ENCODE measurements at regions not wholly inside any gene's neighbourhood (a gene's known extent, or its start where the extent isn't known, plus 50 kb on each side); places are given as distances from the start of the nearest gene placed in this dataset.
"Not testable (repeated sequence)": the region's sequence is repeated elsewhere in the genome, so short reads cannot be mapped to it uniquely, and the experiment has no call there.

DNA sequence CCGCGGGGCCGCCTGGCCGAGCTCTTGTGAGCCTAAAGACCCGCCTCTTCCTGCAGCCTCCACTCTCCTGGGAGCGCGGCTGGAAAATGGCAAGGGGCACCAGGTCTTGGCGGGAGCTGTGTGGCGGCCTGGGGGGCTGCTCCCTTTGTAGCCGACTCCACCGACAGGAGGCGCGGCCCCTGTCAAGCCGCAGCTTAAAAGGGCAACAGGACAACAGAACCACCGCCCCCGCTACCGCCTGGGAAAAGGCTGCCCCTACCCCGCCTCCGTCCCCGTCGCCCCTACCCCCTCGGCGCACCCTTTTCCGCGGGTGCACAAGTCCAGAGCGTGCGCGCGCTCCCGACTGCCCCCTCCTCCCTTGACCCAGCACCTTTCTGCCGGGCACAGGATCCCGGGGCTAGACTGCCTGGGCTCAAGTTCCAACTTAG is 60.3 kb downstream of the GOLGA8K start:
- DNase-seq (ENCODE audit: low spot score); H3K79me2 ChIP-seq; H3K4me1 ChIP-seq (ENCODE audit: insufficient read depth); H3K27me3 ChIP-seq; H2AFZ ChIP-seq; H4K20me1 ChIP-seq (ENCODE audit: insufficient read depth, poor library complexity, severe bottlenecking); H3K36me3 ChIP-seq (replicated peaks; ENCODE audit: insufficient read depth, low read depth); H3K9me2 ChIP-seq (replicated peaks; ENCODE audit: insufficient read depth); H3K9me3 ChIP-seq (ENCODE audit: low read depth); H3K27ac ChIP-seq; H3K4me2 ChIP-seq; H3K4me3 ChIP-seq: not testable (repeated sequence)
- no CpG with 5 or more reads among the region's 32 CpGs for WGBS (ENCODE audit: low lambda C conversion rate, missing lambda C conversion rate)

DNA sequence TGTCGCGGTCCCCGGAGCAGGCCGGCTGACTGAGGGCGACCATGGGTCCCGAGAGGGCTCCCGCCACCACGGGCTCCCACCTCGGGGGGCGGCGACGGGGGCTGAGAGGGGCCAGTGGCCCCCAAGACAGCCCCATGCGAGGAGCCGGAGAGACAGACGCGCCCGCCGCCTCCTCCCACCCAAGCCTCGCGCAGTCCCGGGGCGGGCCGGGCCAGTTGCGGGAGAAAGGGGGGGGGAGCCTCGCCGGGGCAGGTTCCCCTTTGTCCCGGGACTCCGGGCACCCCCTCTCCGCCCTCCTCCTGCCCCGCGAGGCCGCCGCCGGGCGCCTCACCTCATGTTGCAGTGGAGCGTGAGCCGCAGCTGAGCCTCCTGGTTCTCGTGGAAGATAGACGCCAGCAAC is 60.8 kb downstream of the GOLGA8K start:
- not testable (repeated sequence) for H4K20me1 ChIP-seq (ENCODE audit: insufficient read depth, poor library complexity, severe bottlenecking); H3K9me2 ChIP-seq (replicated peaks; ENCODE audit: insufficient read depth); H3K9me3 ChIP-seq (ENCODE audit: low read depth); H2AFZ ChIP-seq; H3K4me1 ChIP-seq (ENCODE audit: insufficient read depth); H3K27ac ChIP-seq; DNase-seq (ENCODE audit: low spot score); H3K36me3 ChIP-seq (replicated peaks; ENCODE audit: insufficient read depth, low read depth); H3K4me3 ChIP-seq; H3K27me3 ChIP-seq; H3K79me2 ChIP-seq
- peak overlapping the region; percentile 57 for H3K4me2 ChIP-seq
- no CpG with 5 or more reads among the region's 39 CpGs for WGBS (ENCODE audit: low lambda C conversion rate, missing lambda C conversion rate)

- not testable (repeated sequence) for H3K79me2 ChIP-seq, H3K4me3 ChIP-seq
- peak overlapping the region; percentile 44 for H3K4me2 ChIP-seq
Observed at GRCh38 chr15:32341530-32341929, 61.6 kb downstream of the GOLGA8K start.

DNA sequence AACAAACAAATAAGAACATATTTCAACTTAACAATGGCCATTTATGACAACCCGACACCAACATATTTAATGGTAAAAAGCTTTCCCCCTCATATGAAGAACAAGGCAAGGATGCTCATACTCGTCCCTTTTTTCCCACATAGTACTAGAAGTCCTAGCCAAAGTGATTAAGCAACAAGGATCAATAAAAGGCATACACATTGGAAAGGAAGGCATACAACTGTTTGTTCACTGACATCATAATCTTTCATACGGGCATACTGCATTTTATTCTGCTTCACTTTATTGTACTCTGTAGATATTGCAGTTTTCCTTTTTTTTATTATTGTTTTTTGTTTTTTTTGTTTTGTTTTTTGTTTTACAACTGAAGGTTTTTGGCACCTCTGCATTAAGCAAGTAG is 66.3 kb downstream of the GOLGA8K start:
- not testable (repeated sequence) for H2AFZ ChIP-seq; DNase-seq (ENCODE audit: low spot score); H3K4me1 ChIP-seq (ENCODE audit: insufficient read depth); H3K4me3 ChIP-seq; H3K36me3 ChIP-seq (replicated peaks; ENCODE audit: insufficient read depth, low read depth); H3K79me2 ChIP-seq; H3K4me2 ChIP-seq; H3K9me2 ChIP-seq (replicated peaks; ENCODE audit: insufficient read depth); H3K27ac ChIP-seq; H4K20me1 ChIP-seq (ENCODE audit: insufficient read depth, poor library complexity, severe bottlenecking); H3K9me3 ChIP-seq (ENCODE audit: low read depth); H3K27me3 ChIP-seq
- WGBS (ENCODE audit: low lambda C conversion rate, missing lambda C conversion rate), result 91% methylated on average over 1 of the region's 3 CpGs

More at GRCh38 chr15:32341530-32341929, 61.6 kb downstream of the GOLGA8K start:
- H3K36me3 ChIP-seq (replicated peaks; ENCODE audit: insufficient read depth, low read depth); H3K9me3 ChIP-seq (ENCODE audit: low read depth); H3K27ac ChIP-seq; H3K4me1 ChIP-seq (ENCODE audit: insufficient read depth); H3K9me2 ChIP-seq (replicated peaks; ENCODE audit: insufficient read depth); DNase-seq (ENCODE audit: low spot score); H4K20me1 ChIP-seq (ENCODE audit: insufficient read depth, poor library complexity, severe bottlenecking); H3K27me3 ChIP-seq; H2AFZ ChIP-seq: not testable (repeated sequence)
- WGBS (ENCODE audit: low lambda C conversion rate, missing lambda C conversion rate), result 29% methylated on average over 10 of the region's 12 CpGs

- H4K20me1 ChIP-seq (ENCODE audit: insufficient read depth, poor library complexity, severe bottlenecking); H3K9me3 ChIP-seq (ENCODE audit: low read depth); H3K4me1 ChIP-seq (ENCODE audit: insufficient read depth); H2AFZ ChIP-seq; H3K4me3 ChIP-seq; H3K36me3 ChIP-seq (replicated peaks; ENCODE audit: insufficient read depth, low read depth); H3K4me2 ChIP-seq; H3K9me2 ChIP-seq (replicated peaks; ENCODE audit: insufficient read depth); DNase-seq (ENCODE audit: low spot score); H3K27ac ChIP-seq; H3K27me3 ChIP-seq; H3K79me2 ChIP-seq: not testable (repeated sequence)
- 96% methylated on average over 3 of the region's 4 CpGs for WGBS (ENCODE audit: low lambda C conversion rate, missing lambda C conversion rate)
Observed at GRCh38 chr15:32323353-32323752, 79.7 kb downstream of the GOLGA8K start.

GRCh38 chr15:32319247-32319646 is 83.8 kb downstream of the GOLGA8K start:
- not testable (repeated sequence) for H3K4me3 ChIP-seq; H3K79me2 ChIP-seq; H3K4me1 ChIP-seq (ENCODE audit: insufficient read depth); H4K20me1 ChIP-seq (ENCODE audit: insufficient read depth, poor library complexity, severe bottlenecking); DNase-seq (ENCODE audit: low spot score); H3K27ac ChIP-seq; H3K9me2 ChIP-seq (replicated peaks; ENCODE audit: insufficient read depth); H2AFZ ChIP-seq; H3K27me3 ChIP-seq; H3K4me2 ChIP-seq; H3K36me3 ChIP-seq (replicated peaks; ENCODE audit: insufficient read depth, low read depth); H3K9me3 ChIP-seq (ENCODE audit: low read depth)
- 41% methylated on average over 2 of the region's 3 CpGs for WGBS (ENCODE audit: low lambda C conversion rate, missing lambda C conversion rate)

GRCh38 chr15:32316482-32316881 is 86.6 kb downstream of the GOLGA8K start:
- H2AFZ ChIP-seq; H3K27ac ChIP-seq; H3K4me3 ChIP-seq; H3K36me3 ChIP-seq (replicated peaks; ENCODE audit: insufficient read depth, low read depth); DNase-seq (ENCODE audit: low spot score); H4K20me1 ChIP-seq (ENCODE audit: insufficient read depth, poor library complexity, severe bottlenecking); H3K9me3 ChIP-seq (ENCODE audit: low read depth); H3K4me2 ChIP-seq; H3K79me2 ChIP-seq; H3K27me3 ChIP-seq; H3K4me1 ChIP-seq (ENCODE audit: insufficient read depth); H3K9me2 ChIP-seq (replicated peaks; ENCODE audit: insufficient read depth): not testable (repeated sequence)
- WGBS (ENCODE audit: low lambda C conversion rate, missing lambda C conversion rate), result no CpG with 5 or more reads among the region's 4 CpGs

DNA sequence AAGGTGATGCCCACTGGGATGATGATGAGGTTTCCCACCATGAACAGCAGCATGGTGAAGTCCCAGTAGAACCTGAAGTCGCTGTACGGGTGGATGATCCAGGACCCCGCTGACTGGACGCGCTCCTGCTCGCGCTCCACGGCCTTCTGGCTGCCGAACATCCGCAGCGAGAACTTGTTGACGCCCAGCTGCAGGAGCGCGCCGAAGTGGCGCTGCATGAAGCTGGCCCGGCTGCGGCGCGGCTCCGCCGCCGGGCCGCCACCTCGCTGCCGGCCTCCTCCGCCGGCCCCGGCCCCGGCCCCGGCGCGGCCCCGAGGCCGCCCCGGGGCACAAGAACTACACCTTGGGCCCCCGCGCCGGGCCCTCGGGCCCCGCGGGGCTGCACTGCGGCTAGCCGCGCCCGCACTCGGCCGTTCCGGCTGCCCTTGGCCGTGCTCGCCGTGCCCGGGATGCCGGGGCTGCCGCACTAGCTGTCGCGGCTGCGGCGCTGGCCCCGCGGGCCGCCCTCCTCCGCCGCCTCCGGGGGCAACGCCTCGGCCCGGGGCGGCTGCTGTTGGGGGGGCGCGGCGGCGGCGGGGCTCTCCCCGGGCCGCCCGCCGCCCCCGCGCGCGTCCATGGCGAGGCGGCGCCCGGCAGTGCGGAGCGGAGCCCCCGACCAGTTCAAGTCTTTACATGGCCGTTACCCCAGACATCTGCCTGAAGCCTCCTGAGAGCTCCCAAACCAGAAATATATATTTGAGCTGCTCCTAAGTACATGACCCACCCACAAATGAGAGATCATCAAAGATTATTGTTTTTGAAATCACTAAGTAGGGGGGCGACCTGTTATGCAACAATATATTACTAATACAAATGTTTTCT is 87.8 kb downstream of the GOLGA8K start:
- not testable (repeated sequence) for H3K4me3 ChIP-seq; H3K4me2 ChIP-seq; H3K4me1 ChIP-seq (ENCODE audit: insufficient read depth); DNase-seq (ENCODE audit: low spot score); H3K79me2 ChIP-seq; H3K36me3 ChIP-seq (replicated peaks; ENCODE audit: insufficient read depth, low read depth); H3K27ac ChIP-seq; H2AFZ ChIP-seq; H4K20me1 ChIP-seq (ENCODE audit: insufficient read depth, poor library complexity, severe bottlenecking); H3K9me3 ChIP-seq (ENCODE audit: low read depth); H3K27me3 ChIP-seq; H3K9me2 ChIP-seq (replicated peaks; ENCODE audit: insufficient read depth)
- 1% methylated on average over 14 of the region's 91 CpGs for WGBS (ENCODE audit: low lambda C conversion rate, missing lambda C conversion rate)

GRCh38 chr15:32313446-32314209 is 89.5 kb downstream of the GOLGA8K start:
- H3K4me2 ChIP-seq; H3K27ac ChIP-seq; H3K4me1 ChIP-seq (ENCODE audit: insufficient read depth); H3K9me2 ChIP-seq (replicated peaks; ENCODE audit: insufficient read depth); H3K36me3 ChIP-seq (replicated peaks; ENCODE audit: insufficient read depth, low read depth); DNase-seq (ENCODE audit: low spot score); H3K79me2 ChIP-seq; H3K9me3 ChIP-seq (ENCODE audit: low read depth); H3K27me3 ChIP-seq; H3K4me3 ChIP-seq; H4K20me1 ChIP-seq (ENCODE audit: insufficient read depth, poor library complexity, severe bottlenecking); H2AFZ ChIP-seq: not testable (repeated sequence)
- WGBS (ENCODE audit: low lambda C conversion rate, missing lambda C conversion rate), result over 99% methylated on average over 17 of the region's 77 CpGs

All from hepatocyte (in vitro differentiated cells).